CD4-positive, alpha-beta T cell treated with Interleukin-6 at 100 ng/mL for 8 hours (primary cell): ENCODE measurements at regions not wholly inside any gene's neighbourhood (a gene's known extent, or its start where the extent isn't known, plus 50 kb on each side); places are given as distances from the start of the nearest gene placed in this dataset.

Source experiments
- DNase-seq: peaks from one replicate; pipeline ENCODE4 v3.0.0-alpha.2; 2020; ENCODE audit warnings: mixed read lengths, low spot score

- no peak for DNase-seq
These were observed 355.7 kb downstream of the SOX2 start for GRCh38 chr3:182067423-182067822.

- no peak for DNase-seq
These were observed 366.6 kb downstream of the SOX2 start for GRCh38 chr3:182078316-182078715.

- DNase-seq: no peak
These were observed 367.2 kb downstream of the SOX2 start for GRCh38 chr3:182078929-182079328.

GRCh38 chr3:182081096-182081495, 369.4 kb downstream of the SOX2 start:
- no peak for DNase-seq

- DNase-seq: no peak
These were observed 371.4 kb downstream of the SOX2 start for GRCh38 chr3:182083112-182083511.

- DNase-seq: no peak
These were observed 381.0 kb downstream of the SOX2 start for GRCh38 chr3:182092662-182093262.

DNA sequence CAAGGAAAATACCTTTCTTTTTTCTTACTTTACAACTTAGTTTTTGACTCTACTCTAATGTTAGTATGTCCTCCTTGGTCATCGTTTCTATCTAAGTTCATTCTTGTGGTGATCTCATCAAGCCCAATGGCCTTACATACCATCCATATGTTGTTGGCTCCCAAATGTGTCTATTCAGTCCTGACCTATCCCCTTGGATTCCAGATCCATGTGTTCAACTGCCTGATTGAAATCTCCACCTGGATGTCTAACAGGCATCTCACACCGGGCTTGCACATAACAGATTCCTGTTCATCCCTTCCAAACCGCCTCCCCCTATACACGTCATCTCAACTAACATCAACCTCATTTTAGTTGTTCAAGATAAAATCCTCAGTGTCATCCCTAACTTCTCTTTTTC, 382.6 kb downstream of the SOX2 start:
- DNase-seq: no peak

DNA sequence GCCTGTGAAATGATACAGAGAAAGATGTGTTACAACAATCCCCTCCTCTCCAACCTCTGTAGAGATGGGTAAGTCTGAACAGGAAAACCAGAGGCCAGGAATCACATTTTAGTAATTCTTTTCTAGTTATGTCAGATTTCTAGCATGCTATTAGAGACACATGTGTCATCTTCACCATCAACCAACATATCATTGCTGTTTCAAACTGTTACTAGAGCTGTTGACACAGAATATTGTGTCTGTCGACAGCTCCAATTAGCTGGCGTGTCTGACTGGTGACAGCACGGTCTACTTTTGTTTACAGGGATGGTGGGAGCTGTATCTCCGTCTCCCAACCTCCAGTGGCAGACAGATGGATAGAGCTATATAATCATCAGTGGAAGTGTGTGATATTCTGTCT, 393.2 kb downstream of the SOX2 start:
- DNase-seq: no peak

DNA sequence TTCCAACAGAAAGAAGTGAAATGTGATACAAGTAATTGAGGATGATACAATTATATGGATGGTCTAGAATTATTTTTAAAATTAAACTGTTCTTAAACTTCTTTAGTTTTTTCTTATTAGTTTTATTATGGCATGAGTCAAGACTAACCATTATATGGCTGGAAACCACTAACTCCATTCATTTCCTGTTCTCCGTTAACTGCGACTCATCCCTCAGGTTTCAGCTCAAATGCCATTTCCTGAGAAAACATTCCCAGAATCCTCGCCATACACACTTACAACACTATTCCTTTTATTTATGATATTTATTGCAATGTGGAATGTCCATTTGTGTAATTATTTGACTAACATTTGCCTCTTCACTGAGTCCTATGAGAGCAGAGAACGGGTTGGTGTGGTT, 394.1 kb downstream of the SOX2 start:
- DNase-seq: no peak

GRCh38 chr3:182108371-182108770, 396.6 kb downstream of the SOX2 start:
- DNase-seq: no peak

DNA sequence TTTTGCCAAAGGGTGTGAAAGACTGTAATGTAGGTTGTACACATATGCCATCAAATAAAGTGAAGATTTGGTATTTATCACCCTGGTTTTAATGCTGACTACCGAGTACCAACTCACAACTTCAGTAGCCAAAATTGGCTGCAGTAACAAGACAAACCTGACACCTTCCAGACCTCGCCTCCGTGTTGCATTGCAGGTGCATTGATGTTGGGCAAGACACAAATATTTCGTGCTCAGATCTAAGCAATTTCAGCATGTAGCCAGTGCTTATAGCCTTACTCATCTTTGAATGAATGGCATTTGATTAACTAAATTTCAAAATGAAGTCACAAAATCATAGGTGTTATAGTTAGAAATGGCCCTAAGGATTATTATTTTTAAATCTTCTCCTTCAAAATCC, 400.2 kb downstream of the SOX2 start:
- DNase-seq: no peak

DNA sequence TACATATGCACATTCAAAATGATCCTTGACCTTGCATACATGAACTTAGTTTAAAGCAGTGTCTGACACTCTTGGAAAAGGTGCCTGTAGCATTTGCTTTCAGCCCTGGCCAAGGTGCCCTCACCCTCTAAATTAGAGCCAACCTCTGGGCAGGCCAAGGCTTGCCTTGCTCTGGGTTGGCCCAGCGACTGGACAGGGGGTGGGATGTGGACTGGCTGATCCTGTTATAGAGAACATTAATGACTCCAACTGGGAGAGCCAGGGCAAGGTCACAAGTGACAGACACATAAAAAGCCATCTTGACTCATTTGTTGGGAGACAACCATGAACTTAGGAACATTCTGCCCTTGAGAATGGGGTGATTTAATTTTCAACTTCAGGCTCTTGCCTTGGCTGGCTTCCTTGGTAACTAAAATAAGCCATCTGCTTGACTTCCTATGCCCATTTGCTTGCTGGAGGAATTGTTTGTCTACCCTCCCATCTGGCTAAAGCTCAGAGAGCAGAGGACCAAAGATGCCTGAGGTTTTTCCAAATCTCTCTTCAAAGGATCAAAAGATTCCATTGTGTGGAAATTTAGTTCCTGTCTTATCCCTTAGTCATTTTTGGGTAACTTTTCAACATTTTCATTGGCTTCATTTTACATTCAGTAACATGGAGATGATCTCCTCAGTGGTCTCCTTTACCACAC, 403.7 kb downstream of the SOX2 start:
- no peak for DNase-seq

GRCh38 chr3:182116386-182116785, 404.7 kb downstream of the SOX2 start:
- DNase-seq: no peak

- DNase-seq: no peak
These were observed 405.4 kb downstream of the SOX2 start for GRCh38 chr3:182117131-182117530.

GRCh38 chr3:182117583-182117982, 405.9 kb downstream of the SOX2 start:
- no peak for DNase-seq

DNA sequence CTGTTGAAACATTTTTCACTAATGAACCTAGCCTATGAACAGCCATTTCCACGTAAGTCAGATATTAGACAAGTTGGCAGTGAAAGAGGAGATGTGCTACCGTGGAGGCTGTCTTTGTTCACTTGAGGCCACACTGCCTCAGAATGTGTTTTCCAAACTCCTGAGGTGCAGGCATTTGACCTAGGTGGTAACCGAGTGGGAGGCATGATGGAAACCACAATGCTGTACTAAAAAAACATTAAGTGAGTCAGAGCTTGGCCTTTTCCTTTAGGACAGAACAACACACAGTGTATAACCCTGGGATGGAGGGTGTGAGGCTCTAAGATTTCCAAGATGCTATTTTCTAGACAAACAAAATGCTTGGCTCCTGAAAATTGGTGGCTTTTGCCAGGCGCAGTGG, 406.3 kb downstream of the SOX2 start:
- DNase-seq: no peak

DNA sequence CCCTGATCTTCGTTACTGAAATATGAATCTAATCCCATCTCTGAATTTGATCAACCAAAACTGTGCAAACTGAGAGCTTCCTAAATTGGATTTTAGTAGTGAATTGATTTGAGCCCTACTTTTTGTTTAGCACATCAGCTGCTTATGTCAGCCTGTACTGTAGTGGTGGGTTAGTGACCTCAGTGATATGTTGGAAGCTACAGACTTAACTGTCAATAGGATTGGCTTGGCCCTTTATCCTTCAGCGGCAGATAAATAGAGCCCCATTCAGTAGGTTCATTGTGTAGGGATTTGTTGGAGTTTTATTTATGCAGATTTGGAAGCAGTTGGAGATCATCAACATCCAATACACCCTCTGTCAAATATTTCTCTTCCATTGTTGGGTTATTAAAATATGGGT, 409.7 kb downstream of the SOX2 start:
- DNase-seq: no peak

DNA sequence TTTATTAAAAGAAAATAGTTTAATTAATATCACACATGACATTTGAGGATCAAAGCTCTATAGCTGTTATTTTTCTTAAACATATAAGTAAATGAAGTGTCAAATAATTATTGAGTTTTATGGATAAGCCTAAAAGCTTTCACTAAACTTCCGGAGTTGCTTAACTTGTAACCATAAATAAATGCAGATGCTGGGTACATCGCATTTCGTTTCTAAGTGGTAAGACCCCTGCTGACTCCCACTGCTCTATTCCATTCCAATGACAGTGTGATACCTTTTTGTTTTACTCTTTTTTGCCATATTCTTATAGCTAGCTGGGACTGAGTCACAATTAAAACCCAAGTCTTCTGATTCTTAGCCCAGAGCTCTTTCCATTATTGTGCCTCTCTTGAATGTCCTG, 411.1 kb downstream of the SOX2 start:
- DNase-seq: no peak

DNA sequence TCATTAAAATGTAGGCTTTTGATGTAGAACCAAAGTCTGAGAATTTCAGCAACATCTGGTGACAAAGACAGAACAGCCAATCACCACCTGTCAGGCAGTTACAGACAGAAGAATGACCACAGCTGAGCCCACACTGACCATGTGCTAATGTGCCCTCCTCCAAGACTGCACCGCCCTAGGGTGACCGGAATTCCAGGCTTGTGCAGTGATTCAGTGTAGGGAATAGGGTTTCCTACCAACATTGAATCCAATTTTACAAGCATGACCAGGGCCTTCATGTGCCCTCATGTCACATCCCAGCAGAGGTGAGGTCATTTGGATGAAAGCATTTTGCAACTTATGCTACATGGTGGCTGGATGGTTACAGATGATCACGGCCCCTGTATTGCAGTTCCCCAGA, 412.5 kb downstream of the SOX2 start:
- no peak for DNase-seq

DNA sequence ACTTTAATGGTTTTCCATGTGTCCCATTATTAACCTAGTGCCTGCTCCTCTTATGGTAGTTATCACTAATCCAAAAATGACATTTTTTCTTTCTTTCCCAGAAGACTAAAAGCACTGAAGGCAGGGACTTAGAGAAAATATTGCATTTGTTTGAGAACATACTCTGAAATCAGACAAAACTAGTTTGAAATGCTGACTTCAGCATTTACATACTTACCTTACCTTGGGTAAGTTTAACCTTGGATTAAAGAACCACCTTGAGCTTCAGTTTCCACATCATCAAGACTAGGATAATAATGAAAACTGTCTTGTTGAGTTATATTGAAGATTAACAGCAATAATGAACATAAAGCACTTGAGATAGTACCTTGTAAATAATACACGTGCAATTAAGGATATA, 413.0 kb downstream of the SOX2 start:
- no peak for DNase-seq

DNA sequence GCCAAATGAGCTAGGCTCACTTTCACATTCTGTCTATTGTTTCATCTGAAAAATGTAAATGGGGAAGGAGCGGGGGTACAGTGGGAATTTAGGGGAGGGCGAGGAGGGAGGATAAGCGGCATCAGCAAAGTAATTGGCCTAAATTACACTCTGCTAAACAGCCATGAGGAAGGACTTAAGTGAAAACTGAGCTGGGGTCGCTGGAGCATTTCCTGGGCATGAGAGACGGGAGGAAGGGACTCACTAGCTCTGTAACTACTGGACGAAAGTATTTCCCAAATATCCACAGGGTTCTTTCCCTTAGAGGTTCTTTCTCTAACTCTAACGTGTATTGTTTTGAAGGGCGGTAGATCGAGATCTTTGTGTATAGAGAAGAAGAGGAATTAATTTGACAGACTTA, 418.0 kb downstream of the SOX2 start:
- DNase-seq: no peak

GRCh38 chr3:182133752-182134151, 422.0 kb downstream of the SOX2 start:
- DNase-seq: no peak

- no peak for DNase-seq
These were observed 423.3 kb downstream of the SOX2 start for GRCh38 chr3:182135056-182135455.
